NCI-H510A (cell line): ENCODE measurements at regions not wholly inside any gene's neighbourhood (a gene's known extent, or its start where the extent isn't known, plus 50 kb on each side); places are given as distances from the start of the nearest gene placed in this dataset.

Source experiments
- DNase-seq: peaks from one replicate; lab custom pipeline; 2025; lab: John Stamatoyannopoulos, UW

- DNase-seq = no peak
These were observed 219.1 kb upstream of the RGMA start for GRCh38 chr15:93308026-93308690.

GRCh38 chr15:93307513-93307912 is 218.5 kb upstream of the RGMA start:
- DNase-seq = no peak

GRCh38 chr15:93305306-93305705 is 216.3 kb upstream of the RGMA start:
- DNase-seq = no peak

- DNase-seq = no peak
These were observed 213.2 kb upstream of the RGMA start for GRCh38 chr15:93302080-93302765.

GRCh38 chr15:93300796-93301195 is 211.8 kb upstream of the RGMA start:
- DNase-seq = no peak

GRCh38 chr15:93299675-93300074 is 210.7 kb upstream of the RGMA start:
- no peak for DNase-seq

GRCh38 chr15:93298901-93299300 is 209.9 kb upstream of the RGMA start:
- DNase-seq = no peak

GRCh38 chr15:93296759-93297500 is 207.9 kb upstream of the RGMA start:
- no peak for DNase-seq

- no peak for DNase-seq
These were observed 205.9 kb upstream of the RGMA start for GRCh38 chr15:93294896-93295295.

- DNase-seq = no peak
These were observed 205.1 kb upstream of the RGMA start for GRCh38 chr15:93294066-93294465.

GRCh38 chr15:93291380-93291779 is 202.4 kb upstream of the RGMA start:
- no peak for DNase-seq

- no peak for DNase-seq
These were observed 201.6 kb upstream of the RGMA start for GRCh38 chr15:93290618-93290946.

- no peak for DNase-seq
These were observed 201.1 kb upstream of the RGMA start for GRCh38 chr15:93289941-93290617.

- no peak for DNase-seq
These were observed 199.8 kb upstream of the RGMA start for GRCh38 chr15:93288728-93289294.

GRCh38 chr15:93286446-93286845 is 197.4 kb upstream of the RGMA start:
- DNase-seq = no peak

GRCh38 chr15:93283854-93284253 is 194.8 kb upstream of the RGMA start:
- DNase-seq = no peak

- DNase-seq = no peak
These were observed 193.8 kb upstream of the RGMA start for GRCh38 chr15:93282808-93283207.

- no peak for DNase-seq
These were observed 189.8 kb upstream of the RGMA start for GRCh38 chr15:93278783-93279182.

GRCh38 chr15:93278006-93278405 is 189.0 kb upstream of the RGMA start:
- no peak for DNase-seq

GRCh38 chr15:93274257-93274656 is 185.2 kb upstream of the RGMA start:
- no peak for DNase-seq

- DNase-seq = no peak
These were observed 182.9 kb upstream of the RGMA start for GRCh38 chr15:93271871-93272270.

GRCh38 chr15:93270937-93271467 is 182.0 kb upstream of the RGMA start:
- no peak for DNase-seq
